ENCODE measurements at regions not wholly inside any gene's neighbourhood (a gene's known extent, or its start where the extent isn't known, plus 50 kb on each side); places are given as distances from the start of the nearest gene placed in this dataset.

- H3K4me3 Mint-ChIP-seq, result no peak overlapping the region
- TF ChIP-seq CTCF (IDR thresholded peaks at IDR 0.05), result no peak
- peaks cover 22% of the 10 kb centered on the region for H3K4me1 Mint-ChIP-seq
- peaks cover 7% of the 10 kb centered on the region for H3K36me3 Mint-ChIP-seq (ENCODE audit: low read depth)
- peaks cover 2% of the 10 kb centered on the region for H3K27me3 Mint-ChIP-seq (ENCODE audit: low read depth, poor library complexity)
- DNase-seq, result no peak
- no peak overlapping the region for H3K27ac Mint-ChIP-seq
- peaks cover 26% of the 10 kb centered on the region for H3K9me3 Mint-ChIP-seq
Observed at GRCh38 chr15:46548989-46549388, 914.2 kb downstream of the SQOR start.

GRCh38 chr15:46552316-46552715 lies 917.5 kb downstream of the SQOR start:
- peaks cover 26% of the 10 kb centered on the region for H3K9me3 Mint-ChIP-seq
- H3K27me3 Mint-ChIP-seq (ENCODE audit: low read depth, poor library complexity), result peaks cover 2% of the 10 kb centered on the region
- H3K4me1 Mint-ChIP-seq, result peaks cover 11% of the 10 kb centered on the region
- H3K36me3 Mint-ChIP-seq (ENCODE audit: low read depth), result peaks cover 7% of the 10 kb centered on the region
- H3K27ac Mint-ChIP-seq, result no peak overlapping the region
- TF ChIP-seq CTCF (IDR thresholded peaks at IDR 0.05), result no peak
- H3K4me3 Mint-ChIP-seq, result no peak overlapping the region
- DNase-seq, result no peak

- no peak overlapping the region for H3K4me3 Mint-ChIP-seq
- no peak for TF ChIP-seq CTCF (IDR thresholded peaks at IDR 0.05)
- no peaks in the 10 kb centered on the region for H3K36me3 Mint-ChIP-seq (ENCODE audit: low read depth)
- H3K4me1 Mint-ChIP-seq, result peaks cover 11% of the 10 kb centered on the region
- H3K27ac Mint-ChIP-seq, result no peak overlapping the region
- no peaks in the 10 kb centered on the region for H3K9me3 Mint-ChIP-seq
- H3K27me3 Mint-ChIP-seq (ENCODE audit: low read depth, poor library complexity), result peaks cover 4% of the 10 kb centered on the region
- no peak for DNase-seq
Observed at GRCh38 chr15:46555547-46555946, 920.7 kb downstream of the SQOR start.

- Mint-ChIP-seq H3K27me3 (ENCODE audit: low read depth, poor library complexity) (peaks cover 4% of the 10 kb centered on the region), H3K36me3 (ENCODE audit: low read depth) (no peaks in the 10 kb centered on the region), H3K27ac (no peak overlapping the region), H3K4me3 (no peak overlapping the region), H3K4me1 (peaks cover 11% of the 10 kb centered on the region), H3K9me3 (no peaks in the 10 kb centered on the region)
- no peak for TF ChIP-seq CTCF (IDR thresholded peaks at IDR 0.05)
- no peak for DNase-seq
Observed at GRCh38 chr15:46556010-46556409, 921.2 kb downstream of the SQOR start.

GRCh38 chr15:46556559-46557379 lies 921.9 kb downstream of the SQOR start:
- H3K4me3 Mint-ChIP-seq, result no peak overlapping the region
- no peak for DNase-seq
- peaks cover 11% of the 10 kb centered on the region for H3K4me1 Mint-ChIP-seq
- H3K36me3 Mint-ChIP-seq (ENCODE audit: low read depth), result no peaks in the 10 kb centered on the region
- peaks cover 3% of the 10 kb centered on the region for H3K9me3 Mint-ChIP-seq
- peaks cover 4% of the 10 kb centered on the region for H3K27me3 Mint-ChIP-seq (ENCODE audit: low read depth, poor library complexity)
- no peak overlapping the region for H3K27ac Mint-ChIP-seq
- no peak for TF ChIP-seq CTCF (IDR thresholded peaks at IDR 0.05)

GRCh38 chr15:46567968-46568367 lies 933.1 kb downstream of the SQOR start:
- H3K4me3 Mint-ChIP-seq, result no peak overlapping the region
- H3K4me1 Mint-ChIP-seq, result peaks cover 6% of the 10 kb centered on the region
- DNase-seq, result no peak
- no peaks in the 10 kb centered on the region for H3K36me3 Mint-ChIP-seq (ENCODE audit: low read depth)
- no peaks in the 10 kb centered on the region for H3K27me3 Mint-ChIP-seq (ENCODE audit: low read depth, poor library complexity)
- H3K27ac Mint-ChIP-seq, result no peak overlapping the region
- no peak for TF ChIP-seq CTCF (IDR thresholded peaks at IDR 0.05)
- H3K9me3 Mint-ChIP-seq, result no peaks in the 10 kb centered on the region

Measured in nephron progenitor cell (in vitro differentiated cells).